ENCODE measurements at regions not wholly inside any gene's neighbourhood (a gene's known extent, or its start where the extent isn't known, plus 50 kb on each side); places are given as distances from the start of the nearest gene placed in this dataset.
A peak's percentile ranks its signal among the peaks of the same experiment; 100 is the strongest.

GRCh38 chr3:153760948-153761347 lies 360.2 kb upstream of the ARHGEF26 start:
- intact Hi-C loops (cut with micrococcal nuclease) = loop anchor here (10.0 kb wide), 1 partner anchor 316 kb away; no protein-coding TSS in a partner anchor
- no peak for TF ChIP-seq CTCF (IDR thresholded peaks at IDR 0.05)
- Mint-ChIP-seq H3K4me3 (no peak overlapping the region), H3K27ac (no peak overlapping the region), H3K27me3 (no peaks in the 10 kb centered on the region), H3K9me3 (no peaks in the 10 kb centered on the region), H3K4me1 (no peaks in the 10 kb centered on the region), H3K36me3 (ENCODE audit: low read depth) (no peaks in the 10 kb centered on the region)
- no peak for ATAC-seq (ENCODE audit: low read depth)
- ChIA-PET CTCF (no interaction called here), POLR2A (no interaction called here)
- DNase-seq = no peak

- no peaks in the 10 kb centered on the region for H3K36me3 Mint-ChIP-seq (ENCODE audit: low read depth)
- DNase-seq (no peak), ATAC-seq (ENCODE audit: low read depth) (no peak)
- no peaks in the 10 kb centered on the region for H3K9me3 Mint-ChIP-seq
- H3K27me3 Mint-ChIP-seq = no peaks in the 10 kb centered on the region
- H3K4me3 Mint-ChIP-seq = no peak overlapping the region
- TF ChIP-seq CTCF (IDR thresholded peaks at IDR 0.05) = no peak
- H3K27ac Mint-ChIP-seq = no peak overlapping the region
- POLR2A ChIA-PET = no interaction called here
- CTCF ChIA-PET = no interaction called here
- H3K4me1 Mint-ChIP-seq = no peaks in the 10 kb centered on the region
- intact Hi-C loops (cut with micrococcal nuclease) = loop anchor here (10.0 kb wide), 1 partner anchor 318 kb away; no protein-coding TSS in a partner anchor
Observed at GRCh38 chr3:153762411-153763235, 358.6 kb upstream of the ARHGEF26 start.

- ChIA-PET POLR2A (no interaction called here), CTCF (interaction anchor here (0.6 to 3.6 kb wide), 6 partner anchors 10 to 743 kb away, joined by 3 to 32 read pairs (median 4); no protein-coding TSS in a partner anchor)
- no peak for ATAC-seq (ENCODE audit: low read depth)
- H3K27ac Mint-ChIP-seq = no peak overlapping the region
- H3K36me3 Mint-ChIP-seq (ENCODE audit: low read depth) = no peaks in the 10 kb centered on the region
- H3K4me1 Mint-ChIP-seq = no peaks in the 10 kb centered on the region
- DNase-seq = no peak
- H3K4me3 Mint-ChIP-seq = no peak overlapping the region
- TF ChIP-seq CTCF (IDR thresholded peaks at IDR 0.05) = no peak
- intact Hi-C loops (cut with micrococcal nuclease) = loop anchor here (10.0 kb wide), 1 partner anchor 323 kb away; no protein-coding TSS in a partner anchor
- H3K9me3 Mint-ChIP-seq = peaks cover 5% of the 10 kb centered on the region
- H3K27me3 Mint-ChIP-seq = peaks cover 3% of the 10 kb centered on the region
Observed at GRCh38 chr3:153767601-153768560, 353.3 kb upstream of the ARHGEF26 start.

- POLR2A ChIA-PET = no interaction called here
- intact Hi-C loops (cut with micrococcal nuclease) = loop anchor here (1.0 to 10.0 kb wide), 4 partner anchors 324 to 743 kb away; no protein-coding TSS in a partner anchor
- CTCF ChIA-PET = interaction anchor here (0.6 to 3.6 kb wide), 8 partner anchors 11 to 749 kb away, joined by 3 to 32 read pairs (median 3); no protein-coding TSS in a partner anchor
- no peak for DNase-seq
- Mint-ChIP-seq H3K9me3 (peaks cover 5% of the 10 kb centered on the region), H3K27ac (no peak overlapping the region), H3K36me3 (ENCODE audit: low read depth) (no peaks in the 10 kb centered on the region), H3K4me1 (no peaks in the 10 kb centered on the region), H3K4me3 (no peak overlapping the region), H3K27me3 (peaks cover 3% of the 10 kb centered on the region)
- peak; percentile 15 for TF ChIP-seq CTCF (IDR thresholded peaks at IDR 0.05)
- peak; percentile 77 for ATAC-seq (ENCODE audit: low read depth)
Observed at GRCh38 chr3:153768561-153769469, 352.4 kb upstream of the ARHGEF26 start.
